Liver (tissue), 8 donors: ENCODE measurements at regions not wholly inside any gene's neighbourhood (a gene's known extent, or its start where the extent isn't known, plus 50 kb on each side); places are given as distances from the start of the nearest gene placed in this dataset.

Experiments used
- DNase-seq: peaks from one replicate; pipeline ENCODE4 v3.0.0-alpha.2; 2017; ENCODE audit warnings: low spot score
- H3K27ac ChIP-seq, 2 donors: one replicate each; pipeline ENCODE4 v1.7.0; 2013; ENCODE audit warnings: inconsistent platforms in 2 of 2, low read length in 2 of 2, control low read depth in 1 of 2, low read depth in 1 of 2, mild to moderate bottlenecking in 1 of 2
- H3K27me3 ChIP-seq, 4 donors: one replicate each; pipeline versions ENCODE4 v1.6.1 to v1.7.0; 2013; ENCODE audit warnings: low read length in 3 of 4, inconsistent platforms in 1 of 4, mild to moderate bottlenecking in 1 of 4, moderate library complexity in 1 of 4; ENCODE audit not compliant: control insufficient read depth in 4 of 4, insufficient read depth in 4 of 4
- H3K36me3 ChIP-seq, 4 donors: one replicate each; pipeline versions ENCODE4 v1.6.1 to v1.7.0; 2013; ENCODE audit warnings: low read length in 3 of 4, mild to moderate bottlenecking in 3 of 4, low read depth in 1 of 4, moderate library complexity in 1 of 4; ENCODE audit not compliant: control insufficient read depth in 4 of 4, insufficient read depth in 3 of 4
- H3K4me1 ChIP-seq, 4 donors: one replicate each; pipeline versions ENCODE4 v1.6.1 to v1.7.0; 2013; ENCODE audit warnings: low read length in 3 of 4, mild to moderate bottlenecking in 3 of 4, moderate library complexity in 1 of 4; ENCODE audit not compliant: control insufficient read depth in 4 of 4, insufficient read depth in 4 of 4
- H3K4me3 ChIP-seq, 3 donors: one replicate each; pipeline versions ENCODE4 v1.6.1 to v1.7.0; 2013; ENCODE audit warnings: low read length in 3 of 3, control low read depth in 1 of 3, low read depth in 1 of 3, mild to moderate bottlenecking in 1 of 3
- H3K9ac ChIP-seq, 2 donors: one replicate each; pipeline ENCODE4 v1.7.0; 2013; ENCODE audit warnings: low read length in 2 of 2, mild to moderate bottlenecking in 2 of 2, moderate library complexity in 2 of 2, control low read depth in 1 of 2, low read depth in 1 of 2
- H3K9me3 ChIP-seq, 4 donors: one replicate each; pipeline versions ENCODE4 v1.6.1 to v1.7.0; 2013; ENCODE audit warnings: low read length in 3 of 4; ENCODE audit not compliant: control insufficient read depth in 4 of 4
- ATF3 ChIP-seq: IDR thresholded peaks from 2 replicates; pipeline ENCODE4 v1.6.1; 2016; ENCODE audit warnings: antibody characterized with exemption
- CTCF ChIP-seq: fragments of 150-350 bp; IDR thresholded peaks from 2 replicates; pipeline ENCODE4 v1.5.1; 2017; ENCODE audit warnings: improper control_type of control experiment, low read depth, low read length; ENCODE audit not compliant: missing input control
- EGR1 ChIP-seq, 2 donors: IDR thresholded peaks; 2 replicates each; pipeline ENCODE4 v1.6.1; 2016 to 2018; ENCODE audit warnings: antibody characterized with exemption in 2 of 2, low read depth in 2 of 2
- FOXA1 ChIP-seq: IDR thresholded peaks from 2 replicates; pipeline ENCODE4 v1.6.1; 2016; ENCODE audit warnings: antibody characterized with exemption
- FOXA2 ChIP-seq: IDR thresholded peaks from 2 replicates; pipeline ENCODE4 v1.6.1; 2016; ENCODE audit warnings: antibody characterized with exemption
- GABPA ChIP-seq, 2 donors: IDR thresholded peaks in 1 of 2; conservative IDR thresholded peaks in 1 of 2; 2 replicates each; pipeline ENCODE4 v1.6.1; 2016; ENCODE audit warnings: antibody characterized with exemption in 2 of 2, mild to moderate bottlenecking in 1 of 2, moderate library complexity in 1 of 2
- HNF4G ChIP-seq: IDR thresholded peaks from 2 replicates; pipeline ENCODE4 v1.6.1; 2016; ENCODE audit warnings: antibody characterized with exemption
- MAX ChIP-seq: IDR thresholded peaks from 2 replicates; pipeline ENCODE4 v1.6.1; 2016; ENCODE audit warnings: antibody characterized with exemption
- REST ChIP-seq: IDR thresholded peaks from 2 replicates; pipeline ENCODE4 v1.6.1; 2016; ENCODE audit warnings: antibody characterized with exemption, mild to moderate bottlenecking
- SP1 ChIP-seq: IDR thresholded peaks from 2 replicates; pipeline ENCODE4 v1.6.1; 2018; ENCODE audit warnings: antibody characterized with exemption, mild to moderate bottlenecking
- TAF1 ChIP-seq: conservative IDR thresholded peaks from 2 replicates; pipeline ENCODE4 v1.6.1; 2016; ENCODE audit warnings: antibody characterized with exemption, mild to moderate bottlenecking
- YY1 ChIP-seq: IDR thresholded peaks from 2 replicates; pipeline ENCODE4 v1.6.1; 2016; ENCODE audit warnings: antibody characterized with exemption, mild to moderate bottlenecking
- ZBTB33 ChIP-seq: IDR thresholded peaks from 2 replicates; pipeline ENCODE4 v1.6.1; 2016; ENCODE audit warnings: antibody characterized with exemption
- WGBS: extraction: QIAGEN DNeasy Blood & Tissue Kit; methylation state at CpG from one replicate; pipeline ENCODE4 v1.1.7; 2013; 5-methylcytosine and 5-hydroxymethylcytosine counted together
- donor health status: healthy.
- donor health status: healthy.
- donor health status: healthy.
- donor health status: healthy.
- donor health status: healthy.

GRCh38 chr9:82130331-82131042 is 141.9 kb downstream of the SPATA31D1 start:
- Histone ChIP-seq H3K4me1 (no peaks in the 10 kb centered on the region), H3K9me3 (no peaks in the 10 kb centered on the region), H3K9ac (no peak overlapping the region), H3K27me3 (no peaks in the 10 kb centered on the region), H3K4me3 (no peak overlapping the region), H3K27ac (no peak overlapping the region), H3K36me3 (no peaks in the 10 kb centered on the region)
- 97% methylated on average over 13 of the region's 13 CpGs for WGBS
- no peak for DNase-seq
- TF ChIP-seq CTCF, result no peak
- TF ChIP-seq REST, result no peak
- TF ChIP-seq GABPA (IDR thresholded peaks at IDR 0.05 in 1 of 2, conservative IDR thresholded peaks at IDR 0.05 in 1 of 2), result no peak
- TF ChIP-seq ATF3, result no peak
- TF ChIP-seq TAF1, result no peak
- TF ChIP-seq ZBTB33, result no peak
- TF ChIP-seq YY1, result no peak
- no peak for TF ChIP-seq FOXA1
- no peak for TF ChIP-seq MAX
- no peak for TF ChIP-seq EGR1 (IDR thresholded peaks at IDR 0.05; ENCODE audit: low read depth in 2 of 2)
- TF ChIP-seq SP1, result no peak
- TF ChIP-seq FOXA2, result no peak

- DNase-seq, result no peak
- 96% methylated on average over 9 of the region's 9 CpGs for WGBS
- H3K9me3 ChIP-seq, result no peaks in the 10 kb centered on the region
- no peak overlapping the region for H3K27ac ChIP-seq
- no peaks in the 10 kb centered on the region for H3K4me1 ChIP-seq
- no peak overlapping the region for H3K4me3 ChIP-seq
- TF ChIP-seq REST (no peak), HNF4G (no peak)
- no peak overlapping the region for H3K9ac ChIP-seq
- H3K36me3 ChIP-seq, result no peaks in the 10 kb centered on the region
- no peaks in the 10 kb centered on the region for H3K27me3 ChIP-seq
These were observed 142.5 kb downstream of the SPATA31D1 start for GRCh38 chr9:82131072-82131471.
